ENCODE measurements at regions not wholly inside any gene's neighbourhood (a gene's known extent, or its start where the extent isn't known, plus 50 kb on each side); places are given as distances from the start of the nearest gene placed in this dataset.

DNA sequence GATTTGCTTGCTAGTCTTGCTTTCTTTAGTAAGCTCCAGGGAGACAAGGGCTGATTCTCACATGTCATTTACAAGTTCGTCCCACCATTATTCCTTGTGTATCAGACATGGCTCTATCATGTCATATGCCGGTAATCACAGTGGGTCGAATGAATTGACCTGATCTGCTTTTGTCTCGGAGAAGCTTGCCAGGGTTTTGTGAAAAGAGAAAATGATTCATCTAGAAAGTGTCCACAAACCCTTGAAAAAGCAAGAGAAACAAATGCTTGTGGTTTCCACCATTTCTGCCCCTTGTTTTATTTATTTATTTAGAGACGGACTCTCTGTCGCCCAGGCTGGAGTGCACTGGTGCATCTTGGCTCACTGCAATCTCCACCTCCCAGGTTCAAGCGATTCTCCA is 278.5 kb downstream of the TCF7L2 start:
- no peak overlapping the region for H3K27ac ChIP-seq (replicated peaks)
- DNase-seq (ENCODE audit: low read depth in 1 of 2, low spot score in 1 of 2), result no peak
- H3K4me3 ChIP-seq (replicated peaks; ENCODE audit: insufficient read depth, low read length), result no peak overlapping the region
- TF ChIP-seq SPI1 (IDR thresholded peaks at IDR 0.05; ENCODE audit: borderline replicate concordance, low read depth), result no peak
- no peak for TF ChIP-seq GABPA (IDR thresholded peaks at IDR 0.05; ENCODE audit: low read depth)
- TF ChIP-seq, protein P1, sequence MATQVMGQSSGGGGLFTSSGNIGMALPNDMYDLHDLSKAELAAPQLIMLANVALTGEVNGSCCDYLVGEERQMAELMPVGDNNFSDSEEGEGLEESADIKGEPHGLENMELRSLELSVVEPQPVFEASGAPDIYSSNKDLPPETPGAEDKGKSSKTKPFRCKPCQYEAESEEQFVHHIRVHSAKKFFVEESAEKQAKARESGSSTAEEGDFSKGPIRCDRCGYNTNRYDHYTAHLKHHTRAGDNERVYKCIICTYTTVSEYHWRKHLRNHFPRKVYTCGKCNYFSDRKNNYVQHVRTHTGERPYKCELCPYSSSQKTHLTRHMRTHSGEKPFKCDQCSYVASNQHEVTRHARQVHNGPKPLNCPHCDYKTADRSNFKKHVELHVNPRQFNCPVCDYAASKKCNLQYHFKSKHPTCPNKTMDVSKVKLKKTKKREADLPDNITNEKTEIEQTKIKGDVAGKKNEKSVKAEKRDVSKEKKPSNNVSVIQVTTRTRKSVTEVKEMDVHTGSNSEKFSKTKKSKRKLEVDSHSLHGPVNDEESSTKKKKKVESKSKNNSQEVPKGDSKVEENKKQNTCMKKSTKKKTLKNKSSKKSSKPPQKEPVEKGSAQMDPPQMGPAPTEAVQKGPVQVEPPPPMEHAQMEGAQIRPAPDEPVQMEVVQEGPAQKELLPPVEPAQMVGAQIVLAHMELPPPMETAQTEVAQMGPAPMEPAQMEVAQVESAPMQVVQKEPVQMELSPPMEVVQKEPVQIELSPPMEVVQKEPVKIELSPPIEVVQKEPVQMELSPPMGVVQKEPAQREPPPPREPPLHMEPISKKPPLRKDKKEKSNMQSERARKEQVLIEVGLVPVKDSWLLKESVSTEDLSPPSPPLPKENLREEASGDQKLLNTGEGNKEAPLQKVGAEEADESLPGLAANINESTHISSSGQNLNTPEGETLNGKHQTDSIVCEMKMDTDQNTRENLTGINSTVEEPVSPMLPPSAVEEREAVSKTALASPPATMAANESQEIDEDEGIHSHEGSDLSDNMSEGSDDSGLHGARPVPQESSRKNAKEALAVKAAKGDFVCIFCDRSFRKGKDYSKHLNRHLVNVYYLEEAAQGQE (IDR thresholded peaks at IDR 0.05; ENCODE audit: insufficient replicate concordance, low read depth), result no peak
- no peak for TF ChIP-seq POLR2AphosphoS5 (IDR thresholded peaks at IDR 0.05; ENCODE audit: low read depth)
- TF ChIP-seq, protein P2, sequence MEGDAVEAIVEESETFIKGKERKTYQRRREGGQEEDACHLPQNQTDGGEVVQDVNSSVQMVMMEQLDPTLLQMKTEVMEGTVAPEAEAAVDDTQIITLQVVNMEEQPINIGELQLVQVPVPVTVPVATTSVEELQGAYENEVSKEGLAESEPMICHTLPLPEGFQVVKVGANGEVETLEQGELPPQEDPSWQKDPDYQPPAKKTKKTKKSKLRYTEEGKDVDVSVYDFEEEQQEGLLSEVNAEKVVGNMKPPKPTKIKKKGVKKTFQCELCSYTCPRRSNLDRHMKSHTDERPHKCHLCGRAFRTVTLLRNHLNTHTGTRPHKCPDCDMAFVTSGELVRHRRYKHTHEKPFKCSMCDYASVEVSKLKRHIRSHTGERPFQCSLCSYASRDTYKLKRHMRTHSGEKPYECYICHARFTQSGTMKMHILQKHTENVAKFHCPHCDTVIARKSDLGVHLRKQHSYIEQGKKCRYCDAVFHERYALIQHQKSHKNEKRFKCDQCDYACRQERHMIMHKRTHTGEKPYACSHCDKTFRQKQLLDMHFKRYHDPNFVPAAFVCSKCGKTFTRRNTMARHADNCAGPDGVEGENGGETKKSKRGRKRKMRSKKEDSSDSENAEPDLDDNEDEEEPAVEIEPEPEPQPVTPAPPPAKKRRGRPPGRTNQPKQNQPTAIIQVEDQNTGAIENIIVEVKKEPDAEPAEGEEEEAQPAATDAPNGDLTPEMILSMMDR (IDR thresholded peaks at IDR 0.05; ENCODE audit: insufficient read depth, low read length), result no peak
- H3K27me3 ChIP-seq (ENCODE audit: insufficient read depth, poor library complexity, severe bottlenecking), result peaks cover 4% of the 10 kb centered on the region

DNA sequence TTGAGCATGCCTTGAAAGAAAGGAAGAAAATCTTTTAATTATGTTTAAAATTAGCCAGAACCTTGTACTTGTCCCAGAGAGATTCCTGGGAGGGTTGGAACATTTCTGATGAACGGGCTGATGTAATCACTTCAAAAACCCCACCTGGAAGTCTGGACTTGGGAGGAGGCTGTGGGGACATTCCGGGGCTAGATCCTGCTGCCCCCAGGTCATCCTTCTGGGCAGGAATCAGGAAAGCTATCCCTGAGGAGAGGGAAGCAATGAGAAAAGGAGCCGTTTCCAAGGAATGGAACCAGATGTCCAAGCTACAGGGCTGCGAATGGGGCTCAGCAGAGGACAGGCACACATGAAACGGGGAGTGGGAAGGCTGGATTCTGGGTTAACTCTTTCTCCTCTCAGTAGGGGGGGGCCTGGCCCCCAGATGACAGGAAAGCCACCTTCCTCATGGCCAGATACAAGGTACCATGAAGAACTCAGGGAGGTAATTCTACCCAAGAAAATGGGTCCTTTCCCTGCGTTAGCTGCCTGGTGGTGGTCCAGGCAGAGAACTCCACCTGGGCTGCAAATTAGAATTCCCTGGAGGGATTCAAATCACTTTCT is 280.1 kb downstream of the TCF7L2 start:
- Histone ChIP-seq H3K4me3 (replicated peaks; ENCODE audit: insufficient read depth, low read length) (no peak overlapping the region), H3K27me3 (ENCODE audit: insufficient read depth, poor library complexity, severe bottlenecking) (peaks cover 2% of the 10 kb centered on the region), H3K27ac (replicated peaks) (no peak overlapping the region)
- TF ChIP-seq SPI1 (IDR thresholded peaks at IDR 0.05; ENCODE audit: borderline replicate concordance, low read depth) (no peak), POLR2AphosphoS5 (IDR thresholded peaks at IDR 0.05; ENCODE audit: low read depth) (no peak), GABPA (IDR thresholded peaks at IDR 0.05; ENCODE audit: low read depth) (no peak)
- TF ChIP-seq, protein P1 (IDR thresholded peaks at IDR 0.05; ENCODE audit: insufficient replicate concordance, low read depth), result no peak
- TF ChIP-seq, protein P2 (IDR thresholded peaks at IDR 0.05; ENCODE audit: insufficient read depth, low read length), result no peak
- DNase-seq (ENCODE audit: low read depth in 1 of 2, low spot score in 1 of 2), result no peak

DNA sequence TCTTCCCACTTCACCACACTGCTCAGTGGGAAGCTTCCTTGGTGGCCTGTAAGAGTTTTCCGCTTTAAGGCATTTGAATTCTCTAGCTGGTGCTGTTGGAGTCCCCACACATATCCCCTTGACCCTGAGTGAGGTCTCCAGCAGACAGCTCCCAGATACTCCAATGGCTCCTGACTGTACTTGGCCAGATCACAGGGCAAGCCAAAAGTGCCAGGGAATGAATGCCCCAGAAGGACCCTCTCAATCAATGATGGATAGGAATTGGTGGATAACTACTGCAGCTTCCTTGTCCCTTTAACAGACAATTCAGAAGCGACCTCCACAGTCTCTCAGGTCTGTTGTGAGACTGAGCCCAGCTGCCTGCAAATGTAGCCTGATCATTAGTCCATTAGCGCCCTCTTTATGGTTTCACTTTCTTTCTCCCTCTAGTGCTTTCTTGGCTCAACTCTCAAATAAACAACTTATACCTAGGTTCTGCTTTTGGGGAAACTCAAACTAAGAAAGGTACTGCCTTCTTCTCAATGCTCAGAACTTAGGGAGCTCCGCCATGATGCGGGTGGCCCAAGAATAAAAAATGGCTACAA is 283.0 kb downstream of the TCF7L2 start:
- H3K27me3 ChIP-seq (ENCODE audit: insufficient read depth, poor library complexity, severe bottlenecking), result peaks cover 2% of the 10 kb centered on the region
- H3K27ac ChIP-seq (replicated peaks), result no peak overlapping the region
- no peak for DNase-seq (ENCODE audit: low read depth in 1 of 2, low spot score in 1 of 2)
- TF ChIP-seq, protein P1 (IDR thresholded peaks at IDR 0.05; ENCODE audit: insufficient replicate concordance, low read depth), result no peak
- TF ChIP-seq GABPA (IDR thresholded peaks at IDR 0.05; ENCODE audit: low read depth), result no peak
- no peak overlapping the region for H3K4me3 ChIP-seq (replicated peaks; ENCODE audit: insufficient read depth, low read length)

All from HL-60 (cell line).